ENCODE measurements at regions not wholly inside any gene's neighbourhood (a gene's known extent, or its start where the extent isn't known, plus 50 kb on each side); places are given as distances from the start of the nearest gene placed in this dataset. TPM values are rescaled to one million over a fixed set of nuclear protein-coding genes. Genes with fewer than 3 reads are reported as not detected.
A peak's percentile ranks its signal among the peaks of the same experiment; 100 is the strongest.

GRCh38 chr11:45337583-45338360, 51.6 kb upstream of the SYT13 start:
- TF ChIP-seq POLR2AphosphoS5 (IDR thresholded peaks at IDR 0.05; ENCODE audit: insufficient read depth in 1 of 2, low read depth in 1 of 2) (no peak), POLR2A (IDR thresholded peaks at IDR 0.05) (no peak), CTCF (IDR thresholded peaks at IDR 0.05) (no peak)

DNA sequence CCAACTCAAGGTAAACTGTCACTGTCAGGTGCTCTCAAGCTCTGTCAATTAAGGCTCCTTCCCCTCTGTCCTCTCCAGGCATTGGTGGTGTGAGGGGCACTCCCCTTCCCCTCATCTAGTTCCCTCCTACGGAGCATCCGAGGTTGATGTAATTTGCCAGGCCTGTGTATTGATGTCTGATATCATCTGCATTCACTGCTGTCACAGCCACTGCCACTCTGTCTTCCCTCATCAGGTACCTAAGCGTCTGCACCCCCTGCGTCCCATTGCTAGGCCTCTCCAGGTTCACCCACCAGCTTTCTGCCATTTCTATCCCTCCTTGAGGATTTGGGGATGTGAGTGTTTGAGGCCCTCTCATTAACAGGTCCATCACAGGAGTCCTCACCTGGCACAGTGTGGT, 50.0 kb upstream of the SYT13 start:
- Histone ChIP-seq H3K9me3 (no peaks in the 10 kb centered on the region), H3K27ac (no peak overlapping the region), H3K27me3 (no peaks in the 10 kb centered on the region), H3K4me3 (no peak overlapping the region), H3K4me1 (peaks cover 16% of the 10 kb centered on the region), H3K36me3 (no peaks in the 10 kb centered on the region)
- TF ChIP-seq CTCF (IDR thresholded peaks at IDR 0.05) (no peak), POLR2AphosphoS5 (IDR thresholded peaks at IDR 0.05; ENCODE audit: insufficient read depth in 1 of 2, low read depth in 1 of 2) (no peak), POLR2A (IDR thresholded peaks at IDR 0.05) (no peak)
- DNase-seq (ENCODE audit: extremely low spot score in 2 of 2), result peak; percentile 47 to 64
- intact Hi-C loops (cut with DNase I), result loop anchor here (10.0 kb wide), 1 partner anchor 391 kb away; no protein-coding TSS in a partner anchor

More at GRCh38 chr11:45337583-45338360, 51.6 kb upstream of the SYT13 start:
- Histone ChIP-seq H3K9me3 (no peaks in the 10 kb centered on the region), H3K27ac (no peak overlapping the region), H3K36me3 (no peaks in the 10 kb centered on the region), H3K4me1 (peaks cover 22% of the 10 kb centered on the region), H3K4me3 (no peak overlapping the region), H3K27me3 (no peaks in the 10 kb centered on the region)
- DNase-seq (ENCODE audit: extremely low spot score in 2 of 2), result peak; percentile 58 to 87
- intact Hi-C loops (cut with DNase I), result loop anchor here (10.0 kb wide), 1 partner anchor 393 kb away; no protein-coding TSS in a partner anchor

Small RNA genes lying in the stretch of these regions (small RNA-seq; reads per million reads assigned to genes)
- not detected for gene AC103855.4

Data from vagina (tissue), 2 donors.